ENCODE measurements at regions not wholly inside any gene's neighbourhood (a gene's known extent, or its start where the extent isn't known, plus 50 kb on each side); places are given as distances from the start of the nearest gene placed in this dataset.

- TF ChIP-seq GLIS3 (CRISPR knock-in tag; IDR thresholded peaks at IDR 0.05), result no peak
- TF ChIP-seq CREB5 (CRISPR knock-in tag; IDR thresholded peaks at IDR 0.05; ENCODE audit: low read depth), result no peak
- no peak for TF ChIP-seq BACH2 (CRISPR knock-in tag; IDR thresholded peaks at IDR 0.05; ENCODE audit: borderline replicate concordance)
- no peak for TF ChIP-seq ESRRG (CRISPR knock-in tag; IDR thresholded peaks at IDR 0.05)
- no peak for TF ChIP-seq RARB (CRISPR knock-in tag; IDR thresholded peaks at IDR 0.05)
- TF ChIP-seq ZNF565 (CRISPR knock-in tag; conservative IDR thresholded peaks at IDR 0.05; ENCODE audit: low read depth), result no peak
- TF ChIP-seq ARNTL (CRISPR knock-in tag; IDR thresholded peaks at IDR 0.05; ENCODE audit: borderline replicate concordance, low read depth), result no peak
- TF ChIP-seq OSR1 (CRISPR knock-in tag; IDR thresholded peaks at IDR 0.05), result no peak
- TF ChIP-seq PATZ1 (CRISPR knock-in tag; IDR thresholded peaks at IDR 0.05; ENCODE audit: borderline replicate concordance), result no peak
- no peak for TF ChIP-seq ZFP30 (CRISPR knock-in tag; IDR thresholded peaks at IDR 0.05)
Measured at GRCh38 chr4:18860836-18861530, 839.4 kb upstream of the LCORL start.

All from SK-N-SH treated with all-trans-retinoic acid at 6 μM for 48 hours (cell line).